Loucy (cell line): ENCODE measurements at regions not wholly inside any gene's neighbourhood (a gene's known extent, or its start where the extent isn't known, plus 50 kb on each side); places are given as distances from the start of the nearest gene placed in this dataset.

Source experiments
- H2AFZ ChIP-seq: fragments of 200-600 bp; sonication (generic); 2 replicates; pipeline ENCODE4 v1.6.0; 2016; ENCODE audit warnings: antibody characterized with exemption, mild to moderate bottlenecking, low read length, moderate library complexity
- H3F3A ChIP-seq: fragments of 200-600 bp; 2 replicates; pipeline ENCODE4 v1.6.0; 2016; ENCODE audit warnings: antibody characterized with exemption, low read depth, mild to moderate bottlenecking
- H3K27me3 ChIP-seq: fragments of 200-600 bp; sonication (generic); 2 replicates; pipeline ENCODE4 v1.6.1; 2014; ENCODE audit warnings: low read length, mild to moderate bottlenecking; ENCODE audit not compliant: insufficient read depth, poor library complexity, severe bottlenecking
- H3K36me3 ChIP-seq: fragments of 200-600 bp; sonication (generic); 2 replicates; pipeline ENCODE4 v1.6.1; 2016; ENCODE audit warnings: low read length; ENCODE audit not compliant: insufficient read depth
- H3K4me1 ChIP-seq: fragments of 200-600 bp; sonication (generic); 2 replicates; pipeline ENCODE4 v1.5.1; 2014; ENCODE audit warnings: low read length, mild to moderate bottlenecking; ENCODE audit not compliant: insufficient read depth, poor library complexity, severe bottlenecking
- H3K4me2 ChIP-seq: fragments of 200-600 bp; sonication (generic); 2 replicates; pipeline ENCODE4 v1.6.0; 2014; ENCODE audit warnings: antibody characterized with exemption, low read length, low read depth, mild to moderate bottlenecking; ENCODE audit not compliant: poor library complexity, severe bottlenecking
- H3K4me3 ChIP-seq: fragments of 200-600 bp; sonication (generic); 2 replicates; pipeline ENCODE4 v1.5.1; 2014; ENCODE audit warnings: low read length, mild to moderate bottlenecking, mixed read lengths; ENCODE audit not compliant: poor library complexity, severe bottlenecking
- H3K79me2 ChIP-seq: fragments of 200-600 bp; sonication (generic); 2 replicates; pipeline ENCODE4 v1.6.1; 2014; ENCODE audit warnings: low read length; ENCODE audit not compliant: insufficient read depth
- H3K9ac ChIP-seq: fragments of 200-600 bp; sonication (generic); 2 replicates; pipeline ENCODE4 v1.6.0; 2014; ENCODE audit warnings: mild to moderate bottlenecking, low read depth, low read length, moderate library complexity; ENCODE audit not compliant: poor library complexity, severe bottlenecking
- H3K9me2 ChIP-seq: fragments of 200-600 bp; sonication (generic); replicated peaks from 2 replicates; pipeline ENCODE4 v1.6.1; 2016; ENCODE audit warnings: low read depth, low read length, mixed read lengths
- H3K9me3 ChIP-seq: fragments of 200-600 bp; sonication (generic); 2 replicates; pipeline ENCODE4 v1.6.1; 2014; ENCODE audit warnings: mild to moderate bottlenecking, antibody characterized with exemption, low read length, low read depth; ENCODE audit not compliant: insufficient read depth
- H4K20me1 ChIP-seq: fragments of 200-600 bp; sonication (generic); 2 replicates; pipeline ENCODE4 v1.6.0; 2014; ENCODE audit warnings: antibody characterized with exemption, low read length, mild to moderate bottlenecking; ENCODE audit not compliant: insufficient read depth, poor library complexity, severe bottlenecking
- EZH2phosphoT487 ChIP-seq: fragments of 200-600 bp; IDR thresholded peaks from 2 replicates; pipeline ENCODE4 v1.6.1; 2018; ENCODE audit warnings: antibody characterized with exemption, mild to moderate bottlenecking, moderate library complexity, borderline replicate concordance
- TF ChIP-seq, protein P1 (sequence below): fragments of 200-600 bp; sonication (generic); conservative IDR thresholded peaks from 2 replicates; pipeline ENCODE4 v1.5.1; 2014; ENCODE audit warnings: mild to moderate bottlenecking, antibody characterized with exemption, low read length

GRCh38 chr5:159639590-159639989, 276.7 kb upstream of the ADRA1B start:
- no peak overlapping the region for H3K4me2 ChIP-seq
- H4K20me1 ChIP-seq: no peaks in the 10 kb centered on the region

GRCh38 chr5:159640446-159640845, 275.8 kb upstream of the ADRA1B start:
- Histone ChIP-seq H3K9me3 (no peaks in the 10 kb centered on the region), H2AFZ (no peak overlapping the region), H3K4me1 (no peaks in the 10 kb centered on the region), H3K79me2 (no peaks in the 10 kb centered on the region), H3K9me2 (no peaks in the 10 kb centered on the region), H3F3A (no peaks in the 10 kb centered on the region), H3K9ac (no peak overlapping the region), H4K20me1 (no peaks in the 10 kb centered on the region), H3K27me3 (no peaks in the 10 kb centered on the region), H3K36me3 (no peaks in the 10 kb centered on the region), H3K4me3 (no peak overlapping the region), H3K4me2 (no peak overlapping the region)
- TF ChIP-seq, protein P1, sequence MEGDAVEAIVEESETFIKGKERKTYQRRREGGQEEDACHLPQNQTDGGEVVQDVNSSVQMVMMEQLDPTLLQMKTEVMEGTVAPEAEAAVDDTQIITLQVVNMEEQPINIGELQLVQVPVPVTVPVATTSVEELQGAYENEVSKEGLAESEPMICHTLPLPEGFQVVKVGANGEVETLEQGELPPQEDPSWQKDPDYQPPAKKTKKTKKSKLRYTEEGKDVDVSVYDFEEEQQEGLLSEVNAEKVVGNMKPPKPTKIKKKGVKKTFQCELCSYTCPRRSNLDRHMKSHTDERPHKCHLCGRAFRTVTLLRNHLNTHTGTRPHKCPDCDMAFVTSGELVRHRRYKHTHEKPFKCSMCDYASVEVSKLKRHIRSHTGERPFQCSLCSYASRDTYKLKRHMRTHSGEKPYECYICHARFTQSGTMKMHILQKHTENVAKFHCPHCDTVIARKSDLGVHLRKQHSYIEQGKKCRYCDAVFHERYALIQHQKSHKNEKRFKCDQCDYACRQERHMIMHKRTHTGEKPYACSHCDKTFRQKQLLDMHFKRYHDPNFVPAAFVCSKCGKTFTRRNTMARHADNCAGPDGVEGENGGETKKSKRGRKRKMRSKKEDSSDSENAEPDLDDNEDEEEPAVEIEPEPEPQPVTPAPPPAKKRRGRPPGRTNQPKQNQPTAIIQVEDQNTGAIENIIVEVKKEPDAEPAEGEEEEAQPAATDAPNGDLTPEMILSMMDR: no peak
- no peak for TF ChIP-seq EZH2phosphoT487

More at GRCh38 chr5:159639590-159639989, 276.7 kb upstream of the ADRA1B start:
- Histone ChIP-seq H2AFZ (no peak overlapping the region), H3K9me3 (no peaks in the 10 kb centered on the region), H3K9me2 (no peaks in the 10 kb centered on the region), H3K9ac (no peak overlapping the region), H3K27me3 (no peaks in the 10 kb centered on the region), H3K36me3 (no peaks in the 10 kb centered on the region), H3K4me1 (no peaks in the 10 kb centered on the region), H3F3A (no peaks in the 10 kb centered on the region), H3K4me3 (no peak overlapping the region), H3K79me2 (no peaks in the 10 kb centered on the region)
- TF ChIP-seq, protein P1: no peak
- TF ChIP-seq EZH2phosphoT487: no peak

DNA sequence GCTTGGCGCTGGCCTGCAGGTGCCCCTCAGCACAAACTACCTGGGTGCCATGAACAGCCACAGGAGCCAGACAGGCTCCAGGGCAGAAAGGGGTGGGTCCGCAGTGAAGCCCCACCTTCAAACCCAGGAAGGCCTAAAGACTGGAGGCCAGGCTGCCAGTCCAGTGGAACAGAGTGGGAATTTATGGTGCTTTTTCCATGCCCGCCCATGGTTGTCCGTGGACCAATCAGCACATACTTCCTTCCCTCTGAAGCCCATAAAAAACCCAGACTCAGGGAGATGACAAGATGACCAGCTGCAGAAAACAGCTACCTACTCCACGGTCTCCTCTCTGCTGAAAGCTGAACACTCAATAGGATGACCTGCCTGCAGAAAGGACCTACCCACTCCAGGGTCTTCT, 275.4 kb upstream of the ADRA1B start:
- H3K4me3 ChIP-seq: no peak overlapping the region
- no peaks in the 10 kb centered on the region for H4K20me1 ChIP-seq
- no peaks in the 10 kb centered on the region for H3K9me2 ChIP-seq
- H3K79me2 ChIP-seq: no peaks in the 10 kb centered on the region
- no peak overlapping the region for H2AFZ ChIP-seq
- no peaks in the 10 kb centered on the region for H3F3A ChIP-seq
- no peaks in the 10 kb centered on the region for H3K36me3 ChIP-seq
- TF ChIP-seq EZH2phosphoT487: no peak
- TF ChIP-seq, protein P1: no peak
- no peaks in the 10 kb centered on the region for H3K27me3 ChIP-seq
- no peaks in the 10 kb centered on the region for H3K9me3 ChIP-seq
- H3K4me2 ChIP-seq: no peak overlapping the region
- H3K4me1 ChIP-seq: no peaks in the 10 kb centered on the region
- no peak overlapping the region for H3K9ac ChIP-seq
